ENCODE measurements at regions not wholly inside any gene's neighbourhood (a gene's known extent, or its start where the extent isn't known, plus 50 kb on each side); places are given as distances from the start of the nearest gene placed in this dataset.
"Not testable (repeated sequence)": the region's sequence is repeated elsewhere in the genome, so short reads cannot be mapped to it uniquely, and the experiment has no call there.

GRCh38 chr7:119252962-119253361 is 1020.0 kb upstream of the KCND2 start:
- Mint-ChIP-seq H3K4me1 (ENCODE audit: low read depth) (peaks cover 1% of the 10 kb centered on the region), H3K36me3 (ENCODE audit: insufficient read depth) (no peaks in the 10 kb centered on the region), H3K4me3 (ENCODE audit: low read depth) (no peak overlapping the region), H3K27ac (no peak overlapping the region), H3K27me3 (no peaks in the 10 kb centered on the region), H3K9me3 (ENCODE audit: low read depth) (no peaks in the 10 kb centered on the region)
- no peak for TF ChIP-seq CTCF (IDR thresholded peaks at IDR 0.05; ENCODE audit: unreplicated experiment)
- DNase-seq (ENCODE audit: low spot score, unreplicated experiment), result no peak

GRCh38 chr7:119254742-119255141 is 1018.2 kb upstream of the KCND2 start:
- Mint-ChIP-seq H3K4me3 (ENCODE audit: low read depth) (no peak overlapping the region), H3K9me3 (ENCODE audit: low read depth) (no peaks in the 10 kb centered on the region), H3K27ac (no peak overlapping the region), H3K36me3 (ENCODE audit: insufficient read depth) (no peaks in the 10 kb centered on the region), H3K27me3 (no peaks in the 10 kb centered on the region), H3K4me1 (ENCODE audit: low read depth) (peaks cover 1% of the 10 kb centered on the region)
- no peak for DNase-seq (ENCODE audit: low spot score, unreplicated experiment)
- TF ChIP-seq CTCF (IDR thresholded peaks at IDR 0.05; ENCODE audit: unreplicated experiment), result no peak

- no peaks in the 10 kb centered on the region for H3K9me3 Mint-ChIP-seq (ENCODE audit: low read depth)
- H3K27ac Mint-ChIP-seq, result no peak overlapping the region
- H3K27me3 Mint-ChIP-seq, result no peaks in the 10 kb centered on the region
- no peak for DNase-seq (ENCODE audit: low spot score, unreplicated experiment)
- TF ChIP-seq CTCF (IDR thresholded peaks at IDR 0.05; ENCODE audit: unreplicated experiment), result no peak
- H3K4me1 Mint-ChIP-seq (ENCODE audit: low read depth), result peaks cover 1% of the 10 kb centered on the region
- no peak overlapping the region for H3K4me3 Mint-ChIP-seq (ENCODE audit: low read depth)
- no peaks in the 10 kb centered on the region for H3K36me3 Mint-ChIP-seq (ENCODE audit: insufficient read depth)
Measured at GRCh38 chr7:119256001-119256400, 1017.0 kb upstream of the KCND2 start.

- Mint-ChIP-seq H3K9me3 (ENCODE audit: low read depth) (no peaks in the 10 kb centered on the region), H3K4me3 (ENCODE audit: low read depth) (no peak overlapping the region), H3K27ac (no peak overlapping the region), H3K4me1 (ENCODE audit: low read depth) (peaks cover 1% of the 10 kb centered on the region), H3K27me3 (no peaks in the 10 kb centered on the region), H3K36me3 (ENCODE audit: insufficient read depth) (no peaks in the 10 kb centered on the region)
- no peak for TF ChIP-seq CTCF (IDR thresholded peaks at IDR 0.05; ENCODE audit: unreplicated experiment)
- no peak for DNase-seq (ENCODE audit: low spot score, unreplicated experiment)
Measured at GRCh38 chr7:119256446-119257131, 1016.4 kb upstream of the KCND2 start.

GRCh38 chr7:119266790-119267189 is 1006.2 kb upstream of the KCND2 start:
- H3K27ac Mint-ChIP-seq; DNase-seq (ENCODE audit: low spot score, unreplicated experiment); H3K9me3 Mint-ChIP-seq (ENCODE audit: low read depth); H3K4me1 Mint-ChIP-seq (ENCODE audit: low read depth); H3K36me3 Mint-ChIP-seq (ENCODE audit: insufficient read depth); H3K27me3 Mint-ChIP-seq; H3K4me3 Mint-ChIP-seq (ENCODE audit: low read depth): not testable (repeated sequence)

GRCh38 chr7:119270045-119270464 is 1002.9 kb upstream of the KCND2 start:
- H3K36me3 Mint-ChIP-seq (ENCODE audit: insufficient read depth), result no peaks in the 10 kb centered on the region
- no peak overlapping the region for H3K4me3 Mint-ChIP-seq (ENCODE audit: low read depth)
- peak; percentile 94 for TF ChIP-seq CTCF (IDR thresholded peaks at IDR 0.05; ENCODE audit: unreplicated experiment)
- H3K4me1 Mint-ChIP-seq (ENCODE audit: low read depth), result no peaks in the 10 kb centered on the region
- DNase-seq (ENCODE audit: low spot score, unreplicated experiment), result no peak
- no peaks in the 10 kb centered on the region for H3K9me3 Mint-ChIP-seq (ENCODE audit: low read depth)
- no peak overlapping the region for H3K27ac Mint-ChIP-seq
- no peaks in the 10 kb centered on the region for H3K27me3 Mint-ChIP-seq
